Liver (tissue), 8 donors: ENCODE measurements at regions not wholly inside any gene's neighbourhood (a gene's known extent, or its start where the extent isn't known, plus 50 kb on each side); places are given as distances from the start of the nearest gene placed in this dataset.

Experiments used
- DNase-seq: peaks from one replicate; pipeline ENCODE4 v3.0.0-alpha.2; 2017; ENCODE audit warnings: low spot score
- H3K27ac ChIP-seq, 2 donors: one replicate each; pipeline ENCODE4 v1.7.0; 2013; ENCODE audit warnings: inconsistent platforms in 2 of 2, low read length in 2 of 2, control low read depth in 1 of 2, low read depth in 1 of 2, mild to moderate bottlenecking in 1 of 2
- H3K27me3 ChIP-seq, 4 donors: one replicate each; pipeline versions ENCODE4 v1.6.1 to v1.7.0; 2013; ENCODE audit warnings: low read length in 3 of 4, inconsistent platforms in 1 of 4, mild to moderate bottlenecking in 1 of 4, moderate library complexity in 1 of 4; ENCODE audit not compliant: control insufficient read depth in 4 of 4, insufficient read depth in 4 of 4
- H3K36me3 ChIP-seq, 4 donors: one replicate each; pipeline versions ENCODE4 v1.6.1 to v1.7.0; 2013; ENCODE audit warnings: low read length in 3 of 4, mild to moderate bottlenecking in 3 of 4, low read depth in 1 of 4, moderate library complexity in 1 of 4; ENCODE audit not compliant: control insufficient read depth in 4 of 4, insufficient read depth in 3 of 4
- H3K4me1 ChIP-seq, 4 donors: one replicate each; pipeline versions ENCODE4 v1.6.1 to v1.7.0; 2013; ENCODE audit warnings: low read length in 3 of 4, mild to moderate bottlenecking in 3 of 4, moderate library complexity in 1 of 4; ENCODE audit not compliant: control insufficient read depth in 4 of 4, insufficient read depth in 4 of 4
- H3K4me3 ChIP-seq, 3 donors: one replicate each; pipeline versions ENCODE4 v1.6.1 to v1.7.0; 2013; ENCODE audit warnings: low read length in 3 of 3, control low read depth in 1 of 3, low read depth in 1 of 3, mild to moderate bottlenecking in 1 of 3
- H3K9ac ChIP-seq, 2 donors: one replicate each; pipeline ENCODE4 v1.7.0; 2013; ENCODE audit warnings: low read length in 2 of 2, mild to moderate bottlenecking in 2 of 2, moderate library complexity in 2 of 2, control low read depth in 1 of 2, low read depth in 1 of 2
- H3K9me3 ChIP-seq, 4 donors: one replicate each; pipeline versions ENCODE4 v1.6.1 to v1.7.0; 2013; ENCODE audit warnings: low read length in 3 of 4; ENCODE audit not compliant: control insufficient read depth in 4 of 4
- CTCF ChIP-seq: fragments of 150-350 bp; IDR thresholded peaks from 2 replicates; pipeline ENCODE4 v1.5.1; 2017; ENCODE audit warnings: improper control_type of control experiment, low read depth, low read length; ENCODE audit not compliant: missing input control
- EGR1 ChIP-seq, 2 donors: IDR thresholded peaks; 2 replicates each; pipeline ENCODE4 v1.6.1; 2016 to 2018; ENCODE audit warnings: antibody characterized with exemption in 2 of 2, low read depth in 2 of 2
- FOXA1 ChIP-seq: IDR thresholded peaks from 2 replicates; pipeline ENCODE4 v1.6.1; 2016; ENCODE audit warnings: antibody characterized with exemption
- FOXA2 ChIP-seq: IDR thresholded peaks from 2 replicates; pipeline ENCODE4 v1.6.1; 2016; ENCODE audit warnings: antibody characterized with exemption
- GABPA ChIP-seq, 2 donors: IDR thresholded peaks in 1 of 2; conservative IDR thresholded peaks in 1 of 2; 2 replicates each; pipeline ENCODE4 v1.6.1; 2016; ENCODE audit warnings: antibody characterized with exemption in 2 of 2, mild to moderate bottlenecking in 1 of 2, moderate library complexity in 1 of 2
- HNF4A ChIP-seq, 2 donors: conservative IDR thresholded peaks; 2 replicates each; pipeline ENCODE4 v1.6.1; 2016; ENCODE audit warnings: antibody characterized with exemption in 2 of 2, mild to moderate bottlenecking in 2 of 2
- HNF4G ChIP-seq: IDR thresholded peaks from 2 replicates; pipeline ENCODE4 v1.6.1; 2016; ENCODE audit warnings: antibody characterized with exemption
- JUND ChIP-seq, 2 donors: IDR thresholded peaks; 2 replicates each; pipeline ENCODE4 v1.6.1; 2016; ENCODE audit warnings: antibody characterized with exemption in 2 of 2
- MAX ChIP-seq: IDR thresholded peaks from 2 replicates; pipeline ENCODE4 v1.6.1; 2016; ENCODE audit warnings: antibody characterized with exemption
- NR2F2 ChIP-seq: IDR thresholded peaks from 2 replicates; pipeline ENCODE4 v1.6.1; 2016; ENCODE audit warnings: antibody characterized with exemption
- RAD21 ChIP-seq, 2 donors: IDR thresholded peaks; 2 replicates each; pipeline ENCODE4 v1.6.1; 2016; ENCODE audit warnings: antibody characterized with exemption in 2 of 2, mild to moderate bottlenecking in 2 of 2
- RXRA ChIP-seq, 2 donors: IDR thresholded peaks; 2 replicates each; pipeline ENCODE4 v1.6.1; 2017 to 2018; ENCODE audit warnings: antibody characterized with exemption in 2 of 2, mild to moderate bottlenecking in 1 of 2
- YY1 ChIP-seq: IDR thresholded peaks from 2 replicates; pipeline ENCODE4 v1.6.1; 2016; ENCODE audit warnings: antibody characterized with exemption, mild to moderate bottlenecking
- ZBTB33 ChIP-seq: IDR thresholded peaks from 2 replicates; pipeline ENCODE4 v1.6.1; 2016; ENCODE audit warnings: antibody characterized with exemption
- WGBS: extraction: QIAGEN DNeasy Blood & Tissue Kit; methylation state at CpG from one replicate; pipeline ENCODE4 v1.1.7; 2013; 5-methylcytosine and 5-hydroxymethylcytosine counted together
- TF ChIP-seq, protein P1 (sequence below): IDR thresholded peaks from 2 replicates; pipeline ENCODE4 v1.6.1; 2016; ENCODE audit warnings: antibody characterized with exemption
- TF ChIP-seq, protein P2 (sequence below): IDR thresholded peaks from 2 replicates; pipeline ENCODE4 v1.6.1; 2016; ENCODE audit warnings: antibody characterized with exemption, mild to moderate bottlenecking
- donor health status: healthy.
- donor health status: healthy.
- donor health status: healthy.
- donor health status: healthy.
- donor health status: healthy.

- no peak overlapping the region for H3K9ac ChIP-seq
- TF ChIP-seq JUND (IDR thresholded peaks at IDR 0.05) (no peak), RAD21 (IDR thresholded peaks at IDR 0.05) (no peak), CTCF (no peak), RXRA (IDR thresholded peaks at IDR 0.05) (no peak), FOXA1 (no peak), ZBTB33 (no peak), EGR1 (IDR thresholded peaks at IDR 0.05; ENCODE audit: low read depth in 2 of 2) (no peak), MAX (no peak), YY1 (no peak), HNF4G (no peak), FOXA2 (no peak), NR2F2 (no peak), GABPA (IDR thresholded peaks at IDR 0.05 in 1 of 2, conservative IDR thresholded peaks at IDR 0.05 in 1 of 2) (no peak), HNF4A (conservative IDR thresholded peaks at IDR 0.05) (no peak)
- TF ChIP-seq, protein P1, sequence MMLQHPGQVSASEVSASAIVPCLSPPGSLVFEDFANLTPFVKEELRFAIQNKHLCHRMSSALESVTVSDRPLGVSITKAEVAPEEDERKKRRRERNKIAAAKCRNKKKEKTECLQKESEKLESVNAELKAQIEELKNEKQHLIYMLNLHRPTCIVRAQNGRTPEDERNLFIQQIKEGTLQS = no peak
- TF ChIP-seq, protein P2, sequence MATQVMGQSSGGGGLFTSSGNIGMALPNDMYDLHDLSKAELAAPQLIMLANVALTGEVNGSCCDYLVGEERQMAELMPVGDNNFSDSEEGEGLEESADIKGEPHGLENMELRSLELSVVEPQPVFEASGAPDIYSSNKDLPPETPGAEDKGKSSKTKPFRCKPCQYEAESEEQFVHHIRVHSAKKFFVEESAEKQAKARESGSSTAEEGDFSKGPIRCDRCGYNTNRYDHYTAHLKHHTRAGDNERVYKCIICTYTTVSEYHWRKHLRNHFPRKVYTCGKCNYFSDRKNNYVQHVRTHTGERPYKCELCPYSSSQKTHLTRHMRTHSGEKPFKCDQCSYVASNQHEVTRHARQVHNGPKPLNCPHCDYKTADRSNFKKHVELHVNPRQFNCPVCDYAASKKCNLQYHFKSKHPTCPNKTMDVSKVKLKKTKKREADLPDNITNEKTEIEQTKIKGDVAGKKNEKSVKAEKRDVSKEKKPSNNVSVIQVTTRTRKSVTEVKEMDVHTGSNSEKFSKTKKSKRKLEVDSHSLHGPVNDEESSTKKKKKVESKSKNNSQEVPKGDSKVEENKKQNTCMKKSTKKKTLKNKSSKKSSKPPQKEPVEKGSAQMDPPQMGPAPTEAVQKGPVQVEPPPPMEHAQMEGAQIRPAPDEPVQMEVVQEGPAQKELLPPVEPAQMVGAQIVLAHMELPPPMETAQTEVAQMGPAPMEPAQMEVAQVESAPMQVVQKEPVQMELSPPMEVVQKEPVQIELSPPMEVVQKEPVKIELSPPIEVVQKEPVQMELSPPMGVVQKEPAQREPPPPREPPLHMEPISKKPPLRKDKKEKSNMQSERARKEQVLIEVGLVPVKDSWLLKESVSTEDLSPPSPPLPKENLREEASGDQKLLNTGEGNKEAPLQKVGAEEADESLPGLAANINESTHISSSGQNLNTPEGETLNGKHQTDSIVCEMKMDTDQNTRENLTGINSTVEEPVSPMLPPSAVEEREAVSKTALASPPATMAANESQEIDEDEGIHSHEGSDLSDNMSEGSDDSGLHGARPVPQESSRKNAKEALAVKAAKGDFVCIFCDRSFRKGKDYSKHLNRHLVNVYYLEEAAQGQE = no peak
- no peaks in the 10 kb centered on the region for H3K4me1 ChIP-seq
- DNase-seq = no peak
- H3K9me3 ChIP-seq = no peaks in the 10 kb centered on the region
- no peak overlapping the region for H3K27ac ChIP-seq
- WGBS = 72% methylated on average over 4 of the region's 4 CpGs
- no peak overlapping the region for H3K4me3 ChIP-seq
- no peaks in the 10 kb centered on the region for H3K36me3 ChIP-seq
- H3K27me3 ChIP-seq = peaks cover 0 to 7% (median 0%) of the 10 kb centered on the region in 4 donors
These were observed 117.7 kb upstream of the RCN1 start for GRCh38 chr11:31973172-31973571.

- Histone ChIP-seq H3K27ac (no peak overlapping the region), H3K4me3 (no peak overlapping the region), H3K9me3 (no peaks in the 10 kb centered on the region), H3K4me1 (no peaks in the 10 kb centered on the region), H3K36me3 (no peaks in the 10 kb centered on the region), H3K27me3 (peaks cover 0 to 7% (median 0%) of the 10 kb centered on the region in 4 donors), H3K9ac (no peak overlapping the region)
- no peak for DNase-seq
- TF ChIP-seq RXRA (IDR thresholded peaks at IDR 0.05) = no peak
- TF ChIP-seq GABPA (IDR thresholded peaks at IDR 0.05 in 1 of 2, conservative IDR thresholded peaks at IDR 0.05 in 1 of 2) = no peak
- TF ChIP-seq, protein P1 = no peak
- TF ChIP-seq HNF4A (conservative IDR thresholded peaks at IDR 0.05) = no peak
- no peak for TF ChIP-seq MAX
- TF ChIP-seq ZBTB33 = no peak
- TF ChIP-seq JUND (IDR thresholded peaks at IDR 0.05) = no peak
- no peak for TF ChIP-seq CTCF
- 72% methylated on average over 5 of the region's 5 CpGs for WGBS
These were observed 118.3 kb upstream of the RCN1 start for GRCh38 chr11:31972623-31973022.
